Astrocyte (in vitro differentiated cells and primary cell): ENCODE measurements at regions not wholly inside any gene's neighbourhood (a gene's known extent, or its start where the extent isn't known, plus 50 kb on each side); places are given as distances from the start of the nearest gene placed in this dataset.

Source experiments
- CTCF ChIP-seq: IDR thresholded peaks from 2 replicates; pipeline ENCODE4 v1.5.1; 2011; ENCODE audit warnings: low read depth, mild to moderate bottlenecking, inconsistent platforms, low read length, moderate library complexity; ENCODE audit not compliant: insufficient read depth
- EZH2 ChIP-seq: IDR thresholded peaks from 2 replicates; pipeline ENCODE4 v1.6.1; 2012; ENCODE audit warnings: mild to moderate bottlenecking, low read length, inconsistent platforms; ENCODE audit not compliant: insufficient read depth

- TF ChIP-seq CTCF, result no peak
- no peak for TF ChIP-seq EZH2
Measured at GRCh38 chr5:53366245-53366644, 114.2 kb upstream of the FST start.
